Mucosa of descending colon (tissue), 3 donors: ENCODE measurements at regions not wholly inside any gene's neighbourhood (a gene's known extent, or its start where the extent isn't known, plus 50 kb on each side); places are given as distances from the start of the nearest gene placed in this dataset.

ENCODE experiments used
- ATAC-seq: fragments of 200-7000 bp; cut with Tn5 transposase; one replicate; pipeline ENCODE4 v1.9.1; 2020; ENCODE audit warnings: mild to moderate bottlenecking, moderate library complexity
- DNase-seq, 3 donors: peaks; one replicate each; pipeline ENCODE4 v3.0.0-alpha.2; 2020
- H3K36me3 ChIP-seq: fragments of 200-600 bp; one replicate; pipeline ENCODE4 v1.8.0; 2021; ENCODE audit warnings: low read depth, mild to moderate bottlenecking
- H3K4me1 ChIP-seq: fragments of 200-600 bp; one replicate; pipeline ENCODE4 v1.8.0; 2021; ENCODE audit warnings: low read depth, mild to moderate bottlenecking
- H3K4me3 ChIP-seq: fragments of 200-600 bp; one replicate; pipeline ENCODE4 v1.8.0; 2021; ENCODE audit warnings: mild to moderate bottlenecking
- H3K9me3 ChIP-seq: fragments of 200-600 bp; one replicate; pipeline ENCODE4 v1.8.0; 2021; ENCODE audit warnings: mild to moderate bottlenecking
- CTCF ChIP-seq: fragments of 200-600 bp; IDR thresholded peaks from one replicate; pipeline ENCODE4 v1.8.0; 2022; ENCODE audit warnings: antibody characterized with exemption, mild to moderate bottlenecking
- intact Hi-C, 2 donors: fragments of 100-400 bp; cut with DNase I in 1 of 2; cut with micrococcal nuclease in 1 of 2; formaldehyde crosslinking; loops; one replicate each; pipeline versions ENCODE4 v1.11.0 to v1.11.1; 2022; cut with DNase I, micrococcal nuclease
- donor health status: DM: no; HTN: no; CAD: no; lungs with moderate emphysema.
- donor health status: DM: no; HTN: no; CAD: no.
- donor health status: DM: no; HTN: yes; CAD: no.

- no peaks in the 10 kb centered on the region for H3K9me3 ChIP-seq
- no peak overlapping the region for H3K4me3 ChIP-seq
- ATAC-seq (no peak), DNase-seq (no peak)
- no peaks in the 10 kb centered on the region for H3K36me3 ChIP-seq
- intact Hi-C loops: no loop called here
- no peaks in the 10 kb centered on the region for H3K4me1 ChIP-seq
- no peak for TF ChIP-seq CTCF
Observed at GRCh38 chr15:62421289-62421688, 256.2 kb upstream of the C2CD4B start.

GRCh38 chr15:62426387-62426956 is 261.4 kb upstream of the C2CD4B start:
- no peak overlapping the region for H3K4me3 ChIP-seq
- DNase-seq (no peak), ATAC-seq (no peak)
- no peak for TF ChIP-seq CTCF
- intact Hi-C loops: no loop called here
- no peaks in the 10 kb centered on the region for H3K4me1 ChIP-seq
- no peaks in the 10 kb centered on the region for H3K36me3 ChIP-seq
- H3K9me3 ChIP-seq: no peaks in the 10 kb centered on the region

GRCh38 chr15:62428259-62428658 is 263.2 kb upstream of the C2CD4B start:
- ATAC-seq (no peak), DNase-seq (no peak)
- Histone ChIP-seq H3K9me3 (no peaks in the 10 kb centered on the region), H3K4me1 (no peaks in the 10 kb centered on the region), H3K4me3 (no peak overlapping the region), H3K36me3 (no peaks in the 10 kb centered on the region)
- no peak for TF ChIP-seq CTCF
- intact Hi-C loops: no loop called here

GRCh38 chr15:62428851-62429598 is 263.9 kb upstream of the C2CD4B start:
- DNase-seq: no peak
- Histone ChIP-seq H3K9me3 (no peaks in the 10 kb centered on the region), H3K4me3 (no peak overlapping the region), H3K36me3 (no peaks in the 10 kb centered on the region), H3K4me1 (no peaks in the 10 kb centered on the region)
- ATAC-seq: no peak
- intact Hi-C loops: no loop called here
- no peak for TF ChIP-seq CTCF

GRCh38 chr15:62430056-62430455 is 265.0 kb upstream of the C2CD4B start:
- ATAC-seq (no peak), DNase-seq (no peak)
- intact Hi-C loops: no loop called here
- Histone ChIP-seq H3K4me3 (no peak overlapping the region), H3K4me1 (no peaks in the 10 kb centered on the region), H3K36me3 (no peaks in the 10 kb centered on the region), H3K9me3 (no peaks in the 10 kb centered on the region)
- TF ChIP-seq CTCF: no peak
